HG02763 (cell line): ENCODE measurements at regions not wholly inside any gene's neighbourhood (a gene's known extent, or its start where the extent isn't known, plus 50 kb on each side); places are given as distances from the start of the nearest gene placed in this dataset.

Experiments
- ATAC-seq: cut with Tn5 transposase; IDR thresholded peaks from one replicate; pipeline ENCODE4 v1.9.1; 2021; ENCODE audit warnings: mild to moderate bottlenecking, moderate library complexity; ENCODE audit not compliant: unreplicated experiment

- no peak for ATAC-seq
Measured at GRCh38 chr22:46065691-46066454, 84.5 kb upstream of the PPARA start.

- ATAC-seq: no peak
Measured at GRCh38 chr22:46066691-46067090, 83.6 kb upstream of the PPARA start.

GRCh38 chr22:46067159-46068111 is 82.9 kb upstream of the PPARA start:
- no peak for ATAC-seq

GRCh38 chr22:46068181-46068592 is 82.1 kb upstream of the PPARA start:
- no peak for ATAC-seq

- no peak for ATAC-seq
Measured at GRCh38 chr22:46068593-46069491, 81.5 kb upstream of the PPARA start.

- no peak for ATAC-seq
Measured at GRCh38 chr22:46069521-46070214, 80.7 kb upstream of the PPARA start.

- peak; percentile 3 for ATAC-seq
Measured at GRCh38 chr22:46070215-46070802, 80.0 kb upstream of the PPARA start.

GRCh38 chr22:46070803-46071450 is 79.4 kb upstream of the PPARA start:
- peak; percentile 38 for ATAC-seq

- ATAC-seq: peak; percentile 28
Measured at GRCh38 chr22:46071451-46072109, 78.7 kb upstream of the PPARA start.

GRCh38 chr22:46072110-46072881 is 78.0 kb upstream of the PPARA start:
- ATAC-seq: peak; percentile 25

GRCh38 chr22:46072981-46073682 is 77.2 kb upstream of the PPARA start:
- ATAC-seq: no peak

- ATAC-seq: no peak
Measured at GRCh38 chr22:46073683-46074504, 76.4 kb upstream of the PPARA start.

GRCh38 chr22:46074771-46075551 is 75.4 kb upstream of the PPARA start:
- ATAC-seq: no peak

- no peak for ATAC-seq
Measured at GRCh38 chr22:46075764-46076531, 74.4 kb upstream of the PPARA start.
